ENCODE measurements at regions not wholly inside any gene's neighbourhood (a gene's known extent, or its start where the extent isn't known, plus 50 kb on each side); places are given as distances from the start of the nearest gene placed in this dataset.

- no peak for DNase-seq (ENCODE audit: low read depth)
Observed at GRCh38 chr6:134707342-134708031, 242.4 kb downstream of the ALDH8A1 start.

GRCh38 chr6:134706806-134707205 is 243.1 kb downstream of the ALDH8A1 start:
- DNase-seq (ENCODE audit: low read depth) = no peak

GRCh38 chr6:134706153-134706552 is 243.7 kb downstream of the ALDH8A1 start:
- no peak for DNase-seq (ENCODE audit: low read depth)

DNA sequence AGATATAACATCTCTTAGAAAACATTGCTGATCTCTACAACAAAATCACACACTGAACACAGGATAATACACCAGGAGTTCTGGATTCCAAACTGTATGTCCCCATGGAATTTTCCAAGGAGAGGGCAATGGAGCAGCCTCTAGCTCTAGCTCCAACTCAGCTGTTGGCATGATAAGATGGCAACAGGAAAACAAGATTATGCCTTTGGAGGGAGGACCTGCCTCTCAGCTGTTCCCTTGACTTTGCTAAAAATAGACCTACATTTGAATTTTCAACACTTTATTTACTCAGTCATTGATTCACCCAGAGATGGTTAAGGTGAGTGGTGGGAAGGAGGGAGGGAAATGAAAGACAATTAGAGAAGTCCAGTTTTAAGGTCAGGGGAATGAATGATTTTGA is 246.7 kb downstream of the ALDH8A1 start:
- no peak for DNase-seq (ENCODE audit: low read depth)

DNA sequence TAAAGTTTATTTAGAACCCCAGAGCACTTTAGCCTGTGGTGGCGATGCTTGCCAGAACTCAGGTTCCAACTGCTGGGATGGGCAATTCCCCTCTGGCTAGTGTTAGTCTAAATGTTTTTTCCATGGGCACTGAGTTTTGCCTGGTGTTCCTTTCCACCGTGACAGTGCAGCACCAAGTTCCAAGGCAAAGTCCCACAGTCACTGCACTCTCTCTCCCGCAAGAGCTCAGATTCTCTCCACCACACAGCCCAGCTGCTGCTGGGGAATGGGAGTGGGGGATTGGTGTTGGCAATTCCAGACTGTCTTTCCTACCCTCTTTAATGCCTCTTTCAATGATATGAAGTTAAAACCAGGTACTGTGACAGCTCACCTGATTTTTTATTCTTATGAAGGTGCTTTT is 247.6 kb downstream of the ALDH8A1 start:
- DNase-seq (ENCODE audit: low read depth) = no peak

- no peak for DNase-seq (ENCODE audit: low read depth)
Observed at GRCh38 chr6:134701301-134701700, 248.6 kb downstream of the ALDH8A1 start.

- no peak for DNase-seq (ENCODE audit: low read depth)
Observed at GRCh38 chr6:134698228-134698627, 251.7 kb downstream of the ALDH8A1 start.

DNA sequence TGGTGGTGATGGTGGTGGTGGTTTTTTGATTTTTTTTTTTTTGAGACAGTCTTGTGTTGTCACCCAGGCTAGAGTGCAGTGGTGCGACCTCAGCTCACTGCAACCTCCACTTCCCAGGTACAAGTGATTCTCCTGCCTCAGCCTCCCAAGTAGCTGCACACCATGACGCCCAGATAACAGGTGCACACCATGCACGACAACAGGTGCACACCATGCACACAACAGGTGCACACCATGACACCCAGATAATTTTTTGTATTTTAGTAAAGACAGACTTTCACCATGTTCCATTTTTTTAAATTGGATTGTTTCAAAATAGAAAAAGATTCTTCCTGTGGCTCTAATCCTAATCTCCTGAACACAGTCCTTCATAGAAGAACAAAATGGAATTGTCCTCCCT is 257.9 kb downstream of the ALDH8A1 start:
- DNase-seq (ENCODE audit: low read depth) = no peak

- DNase-seq (ENCODE audit: low read depth) = no peak
Observed at GRCh38 chr6:134691180-134691579, 258.7 kb downstream of the ALDH8A1 start.

DNA sequence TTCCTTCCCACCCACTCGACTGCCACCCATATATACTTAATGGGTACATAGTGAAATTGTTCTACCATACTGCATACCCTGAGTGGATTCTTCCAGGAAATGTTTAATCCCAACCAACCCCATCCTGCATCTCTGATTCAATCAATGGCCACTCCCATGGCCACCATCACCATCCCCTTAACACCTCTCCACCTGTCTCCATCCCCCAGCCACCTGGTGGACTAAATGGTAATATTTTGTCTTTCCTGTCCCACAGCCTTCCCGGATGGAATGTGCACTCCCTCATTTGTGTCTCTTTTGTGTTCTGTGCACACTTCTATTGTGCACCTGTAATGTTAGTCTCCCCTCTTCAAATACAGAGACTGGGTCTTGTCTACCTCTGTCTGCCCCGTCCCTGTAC is 259.9 kb downstream of the ALDH8A1 start:
- DNase-seq (ENCODE audit: low read depth) = no peak

DNA sequence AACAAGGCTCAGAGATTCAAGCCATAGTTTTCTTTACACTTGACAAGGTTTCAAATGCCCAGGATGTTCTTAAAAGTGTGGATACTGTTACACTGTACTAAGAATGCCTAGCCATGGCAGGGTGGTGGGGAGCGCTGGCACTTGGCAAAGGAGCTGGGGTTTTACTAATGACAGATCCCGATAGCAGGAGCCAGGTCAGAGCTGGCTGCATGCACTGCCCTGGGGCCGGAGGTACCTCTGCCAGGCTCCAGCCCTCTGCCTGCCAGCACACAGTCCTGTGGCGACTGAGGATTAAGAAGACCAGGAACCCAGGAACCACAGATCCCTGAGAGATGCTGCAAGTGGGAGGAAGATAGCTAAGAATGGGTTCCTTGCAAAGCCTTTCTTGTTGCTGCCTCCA is 260.3 kb downstream of the ALDH8A1 start:
- DNase-seq (ENCODE audit: low read depth) = no peak

- no peak for DNase-seq (ENCODE audit: low read depth)
Observed at GRCh38 chr6:134689177-134689576, 260.7 kb downstream of the ALDH8A1 start.

DNA sequence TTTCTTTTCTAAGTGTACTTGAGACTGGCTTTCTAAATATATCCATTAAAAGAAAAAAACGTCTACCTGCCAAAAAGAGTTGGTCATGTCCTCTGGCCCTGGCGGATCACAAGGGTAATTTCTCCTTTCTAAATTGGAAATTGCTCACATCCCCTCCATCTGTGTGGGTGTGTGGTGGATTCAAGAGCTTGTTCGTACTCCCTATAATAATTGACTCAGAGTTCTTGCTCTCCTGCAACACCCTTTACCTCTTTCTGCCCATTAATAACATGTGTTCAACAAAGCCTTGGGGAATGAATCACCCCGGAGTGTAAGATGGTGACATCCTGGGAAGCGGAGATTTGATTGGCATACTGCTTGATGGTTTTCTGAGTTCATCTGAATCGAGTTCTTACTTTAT is 263.8 kb downstream of the ALDH8A1 start:
- no peak for DNase-seq (ENCODE audit: low read depth)

DNA sequence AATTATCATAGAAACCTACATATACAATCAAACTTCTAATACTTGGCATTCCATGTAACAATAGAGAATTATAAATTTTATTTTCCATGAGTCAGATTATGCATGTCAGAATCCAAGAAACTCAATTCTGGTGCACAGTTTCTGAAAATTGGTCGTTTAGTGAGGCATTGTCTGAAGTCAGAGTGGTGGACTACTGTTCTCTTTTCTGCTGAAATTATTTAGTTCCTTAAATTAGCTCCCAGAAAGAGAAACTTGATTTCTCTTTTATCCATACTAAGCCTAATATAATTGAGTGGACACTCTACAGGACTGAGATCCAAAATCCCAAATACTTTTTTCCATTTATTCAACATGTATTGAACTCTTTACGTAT is 265.5 kb downstream of the ALDH8A1 start:
- DNase-seq (ENCODE audit: low read depth) = no peak

DNA sequence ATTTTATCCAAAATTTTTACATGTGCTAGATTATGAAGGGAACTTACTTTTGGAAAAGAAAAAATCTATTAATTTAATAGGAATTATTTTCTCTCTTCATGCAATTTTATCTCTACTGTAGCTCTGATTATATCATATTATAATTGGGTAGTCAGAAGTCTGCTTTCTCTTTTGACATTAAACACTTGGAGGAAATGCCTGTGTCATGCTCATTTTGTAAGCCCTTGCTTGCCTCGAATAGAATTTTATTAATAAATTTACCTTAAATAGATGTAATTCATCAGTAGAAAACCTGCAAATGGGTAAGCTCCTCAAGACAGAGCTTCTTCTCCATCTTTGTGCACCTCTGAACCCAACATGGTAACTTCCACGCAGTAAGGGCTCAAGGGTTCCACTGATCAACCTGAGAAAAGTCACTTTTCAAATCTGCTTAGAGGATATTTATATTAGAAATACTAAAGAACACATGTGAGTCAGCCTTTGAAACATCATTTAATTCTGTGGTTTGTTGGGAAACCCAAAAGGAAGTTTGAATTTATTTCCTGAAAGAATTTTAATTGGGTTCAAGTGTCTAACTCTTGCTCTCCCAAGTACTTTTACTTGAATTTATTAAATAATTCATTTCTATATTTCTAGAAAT is 266.0 kb downstream of the ALDH8A1 start:
- no peak for DNase-seq (ENCODE audit: low read depth)

DNA sequence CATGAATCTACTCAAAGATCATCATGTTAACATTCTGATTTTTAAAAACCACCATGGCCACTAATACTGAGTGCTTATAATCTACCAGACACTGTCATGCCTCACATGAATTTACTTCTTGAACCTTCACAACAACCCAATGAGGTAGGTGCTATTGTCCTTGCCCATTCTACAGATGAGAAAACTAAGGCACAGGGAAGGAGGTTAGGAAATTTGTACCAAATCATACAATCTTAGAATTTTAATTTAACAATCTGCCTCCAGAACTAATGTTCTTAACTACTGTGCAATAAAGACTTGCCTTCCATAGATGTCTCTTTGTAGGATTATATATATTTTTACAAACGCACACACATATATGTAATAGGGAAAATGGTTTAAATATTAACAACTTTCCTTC is 269.5 kb downstream of the ALDH8A1 start:
- no peak for DNase-seq (ENCODE audit: low read depth)

DNA sequence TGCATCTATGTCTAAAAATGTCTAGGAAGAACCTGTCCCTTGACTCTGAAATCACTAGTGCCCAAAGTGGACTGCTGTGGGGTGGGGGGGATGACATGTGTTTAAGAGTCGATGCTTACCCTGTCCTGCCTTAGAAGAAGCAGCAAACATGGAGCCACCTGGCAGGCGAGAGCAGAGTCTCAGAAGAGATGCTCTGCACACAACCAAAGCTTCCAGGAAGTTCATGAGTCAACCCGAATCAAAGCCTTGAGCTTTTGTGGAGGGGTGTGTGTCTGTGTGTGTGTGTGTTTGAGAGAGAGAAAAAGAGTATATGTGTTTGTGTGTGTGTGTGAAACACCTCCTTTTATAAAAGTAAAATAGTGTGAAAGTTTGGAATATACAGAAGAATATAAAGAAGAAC is 269.9 kb downstream of the ALDH8A1 start:
- no peak for DNase-seq (ENCODE audit: low read depth)

DNA sequence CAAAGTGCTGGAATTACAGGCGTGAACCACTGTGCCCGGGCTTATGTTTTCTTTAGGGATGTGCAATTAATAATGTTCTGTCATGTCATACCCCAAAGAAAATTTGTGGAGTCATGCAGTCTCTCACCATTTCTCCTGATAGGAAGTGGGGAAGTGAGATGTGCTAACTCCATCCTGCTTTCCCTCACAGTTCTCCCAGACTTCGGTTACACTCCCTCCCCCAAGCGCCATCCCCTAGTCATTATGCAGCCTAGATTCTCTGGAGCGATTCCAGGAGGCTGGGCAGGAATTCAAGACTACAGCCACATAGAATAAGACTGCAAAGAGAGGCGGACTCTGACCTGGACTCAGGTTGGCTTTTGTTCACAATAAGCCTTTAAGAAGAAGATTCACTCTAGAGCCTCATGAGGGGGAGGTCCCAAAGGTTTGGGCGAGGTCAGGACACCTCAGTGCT is 271.4 kb downstream of the ALDH8A1 start:
- DNase-seq (ENCODE audit: low read depth) = no peak

- no peak for DNase-seq (ENCODE audit: low read depth)
Observed at GRCh38 chr6:134676307-134677281, 273.3 kb downstream of the ALDH8A1 start.

DNA sequence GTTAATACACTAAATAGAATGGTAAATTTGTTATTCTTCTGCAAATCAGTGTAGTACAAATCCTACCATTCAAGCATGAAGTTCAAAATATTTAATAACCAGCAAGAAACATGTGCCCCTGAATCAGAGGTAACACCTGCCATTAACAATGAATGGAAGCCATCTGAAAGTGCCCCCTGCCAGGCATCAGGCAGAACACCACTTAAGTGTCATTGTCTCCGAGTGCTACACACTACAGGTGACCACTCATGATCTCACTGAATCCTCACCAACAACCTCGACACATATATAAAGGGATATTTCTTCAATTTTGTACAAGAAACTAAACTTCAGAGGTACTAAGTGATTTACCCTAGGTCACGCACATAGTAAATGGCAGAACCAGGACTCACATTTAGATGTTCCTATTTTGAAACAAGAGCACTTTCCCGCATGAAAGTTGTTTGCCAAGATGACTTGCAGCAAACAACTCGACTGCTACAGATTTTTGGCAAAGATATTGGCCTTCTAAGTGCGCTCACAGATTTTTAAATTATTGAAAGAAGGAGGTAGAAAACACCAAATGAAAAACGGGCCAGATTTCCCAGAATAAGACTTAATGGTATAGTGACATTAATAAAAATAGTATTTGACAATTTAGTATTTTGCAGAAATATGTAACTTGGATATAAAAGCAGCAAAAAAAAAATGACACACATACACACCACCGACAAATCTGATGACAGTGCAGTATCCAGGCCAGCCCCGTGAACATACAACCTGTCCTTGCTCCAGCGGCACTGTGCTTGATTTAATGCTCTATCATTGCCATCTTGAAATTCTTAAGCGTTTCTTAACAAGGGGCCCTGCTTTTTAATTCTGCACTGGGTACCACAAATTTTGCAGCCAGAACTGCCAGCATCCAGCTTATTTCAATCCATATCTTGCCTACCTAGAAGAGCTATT is 274.5 kb downstream of the ALDH8A1 start:
- no peak for DNase-seq (ENCODE audit: low read depth)

- DNase-seq (ENCODE audit: low read depth) = no peak
Observed at GRCh38 chr6:134674562-134674961, 275.3 kb downstream of the ALDH8A1 start.

DNA sequence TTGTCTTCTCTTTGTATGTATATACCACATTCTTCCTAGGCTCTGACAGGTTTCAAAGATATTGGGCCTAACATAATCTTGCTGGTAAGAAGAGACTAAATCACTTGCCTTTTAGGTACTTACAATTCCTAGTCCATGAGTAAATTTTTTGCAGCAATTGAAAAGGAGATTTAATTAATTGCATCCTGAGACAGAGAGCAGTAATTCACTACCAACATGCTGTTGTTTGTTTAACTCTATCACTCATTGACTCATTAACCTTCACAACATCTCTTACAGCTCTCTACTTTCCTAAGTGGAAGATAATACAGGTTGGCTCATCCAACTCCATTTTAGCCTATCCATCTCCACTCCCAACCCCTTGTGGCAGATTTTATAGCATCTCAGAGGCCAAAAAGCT is 280.4 kb downstream of the ALDH8A1 start:
- no peak for DNase-seq (ENCODE audit: low read depth)

Data from stimulated activated CD8-positive, alpha-beta memory T cell treated with anti-CD3 and anti-CD28 coated beads, Interleukin-15, amount 100 ng/mL, for 1 hour (primary cell).